Peyer's patch (tissue), 4 donors: ENCODE measurements at regions not wholly inside any gene's neighbourhood (a gene's known extent, or its start where the extent isn't known, plus 50 kb on each side); places are given as distances from the start of the nearest gene placed in this dataset.

Experiments used
- DNase-seq, 3 donors: peaks; one replicate each; pipeline ENCODE4 v3.0.0-alpha.2; 2017 to 2019
- H3K27ac ChIP-seq, 4 donors: fragments of 200-600 bp; sonication (generic); one replicate each; pipeline ENCODE4 v1.5.1; 2016 to 2019
- H3K27me3 ChIP-seq, 2 donors: fragments of 200-600 bp; sonication (generic); one replicate each; pipeline ENCODE4 v1.5.1; 2019
- H3K36me3 ChIP-seq, 3 donors: fragments of 200-600 bp; sonication (generic); one replicate each; pipeline ENCODE4 v1.5.1; 2016 to 2019
- H3K4me1 ChIP-seq, 4 donors: fragments of 200-600 bp; sonication (generic); one replicate each; pipeline ENCODE4 v1.5.1; 2016 to 2019
- H3K4me3 ChIP-seq, 4 donors: fragments of 200-600 bp; sonication (generic); 1 replicate in 3 of 4; 2 replicates in 1 of 4; pipeline ENCODE4 v1.5.1; 2016 to 2019; ENCODE audit warnings: mild to moderate bottlenecking in 1 of 4
- H3K9me3 ChIP-seq, 4 donors: fragments of 200-600 bp; sonication (generic); one replicate each; pipeline ENCODE4 v1.5.1; 2016 to 2019; ENCODE audit warnings: mild to moderate bottlenecking in 1 of 4
- POLR2A ChIP-seq, 2 donors: fragments of 450-650 bp; IDR thresholded peaks; one replicate each; pipeline ENCODE4 v1.5.1; 2017; ENCODE audit warnings: antibody characterized with exemption in 2 of 2, mild to moderate bottlenecking in 2 of 2, moderate library complexity in 2 of 2
- TF ChIP-seq, protein P1 (sequence below), 6 experiments: fragments of 450-650 bp in 4 of 6; fragments of 200-600 bp in 2 of 6; sonication (generic) in 1 of 6; IDR thresholded peaks; one replicate each; pipeline ENCODE4 v1.5.1; 2017 to 2019; ENCODE audit warnings: antibody characterized with exemption in 6 of 6, mild to moderate bottlenecking in 3 of 6, moderate library complexity in 1 of 6

DNA sequence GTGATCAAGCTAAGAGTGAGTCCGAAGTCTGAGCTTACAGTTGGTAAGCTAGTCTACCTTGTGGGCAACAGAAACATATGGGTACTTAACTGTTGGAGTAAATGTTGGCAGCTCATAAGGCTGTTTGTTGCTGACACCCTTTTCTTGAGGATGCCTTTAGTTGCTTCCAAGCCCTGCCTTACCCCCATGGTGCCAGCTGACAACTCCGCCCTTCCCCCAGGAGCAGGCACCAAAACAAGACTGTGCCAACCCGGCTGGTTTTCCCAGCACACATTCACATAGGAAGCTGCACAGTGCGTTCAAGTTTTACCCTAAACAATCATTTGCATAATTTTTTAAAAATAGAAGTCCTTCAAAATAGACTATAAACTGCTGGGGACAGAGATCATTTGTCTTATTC is 150.2 kb upstream of the LMO4 start:
- H3K36me3 ChIP-seq: no peaks in the 10 kb centered on the region
- H3K27me3 ChIP-seq: no peaks in the 10 kb centered on the region
- H3K9me3 ChIP-seq: no peaks in the 10 kb centered on the region
- H3K27ac ChIP-seq: no peak overlapping the region
- no peak for DNase-seq
- no peak overlapping the region for H3K4me3 ChIP-seq
- no peak for TF ChIP-seq POLR2A (IDR thresholded peaks at IDR 0.05)
- TF ChIP-seq, protein P1, sequence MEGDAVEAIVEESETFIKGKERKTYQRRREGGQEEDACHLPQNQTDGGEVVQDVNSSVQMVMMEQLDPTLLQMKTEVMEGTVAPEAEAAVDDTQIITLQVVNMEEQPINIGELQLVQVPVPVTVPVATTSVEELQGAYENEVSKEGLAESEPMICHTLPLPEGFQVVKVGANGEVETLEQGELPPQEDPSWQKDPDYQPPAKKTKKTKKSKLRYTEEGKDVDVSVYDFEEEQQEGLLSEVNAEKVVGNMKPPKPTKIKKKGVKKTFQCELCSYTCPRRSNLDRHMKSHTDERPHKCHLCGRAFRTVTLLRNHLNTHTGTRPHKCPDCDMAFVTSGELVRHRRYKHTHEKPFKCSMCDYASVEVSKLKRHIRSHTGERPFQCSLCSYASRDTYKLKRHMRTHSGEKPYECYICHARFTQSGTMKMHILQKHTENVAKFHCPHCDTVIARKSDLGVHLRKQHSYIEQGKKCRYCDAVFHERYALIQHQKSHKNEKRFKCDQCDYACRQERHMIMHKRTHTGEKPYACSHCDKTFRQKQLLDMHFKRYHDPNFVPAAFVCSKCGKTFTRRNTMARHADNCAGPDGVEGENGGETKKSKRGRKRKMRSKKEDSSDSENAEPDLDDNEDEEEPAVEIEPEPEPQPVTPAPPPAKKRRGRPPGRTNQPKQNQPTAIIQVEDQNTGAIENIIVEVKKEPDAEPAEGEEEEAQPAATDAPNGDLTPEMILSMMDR (IDR thresholded peaks at IDR 0.05): no peak
- H3K4me1 ChIP-seq: no peaks in the 10 kb centered on the region

DNA sequence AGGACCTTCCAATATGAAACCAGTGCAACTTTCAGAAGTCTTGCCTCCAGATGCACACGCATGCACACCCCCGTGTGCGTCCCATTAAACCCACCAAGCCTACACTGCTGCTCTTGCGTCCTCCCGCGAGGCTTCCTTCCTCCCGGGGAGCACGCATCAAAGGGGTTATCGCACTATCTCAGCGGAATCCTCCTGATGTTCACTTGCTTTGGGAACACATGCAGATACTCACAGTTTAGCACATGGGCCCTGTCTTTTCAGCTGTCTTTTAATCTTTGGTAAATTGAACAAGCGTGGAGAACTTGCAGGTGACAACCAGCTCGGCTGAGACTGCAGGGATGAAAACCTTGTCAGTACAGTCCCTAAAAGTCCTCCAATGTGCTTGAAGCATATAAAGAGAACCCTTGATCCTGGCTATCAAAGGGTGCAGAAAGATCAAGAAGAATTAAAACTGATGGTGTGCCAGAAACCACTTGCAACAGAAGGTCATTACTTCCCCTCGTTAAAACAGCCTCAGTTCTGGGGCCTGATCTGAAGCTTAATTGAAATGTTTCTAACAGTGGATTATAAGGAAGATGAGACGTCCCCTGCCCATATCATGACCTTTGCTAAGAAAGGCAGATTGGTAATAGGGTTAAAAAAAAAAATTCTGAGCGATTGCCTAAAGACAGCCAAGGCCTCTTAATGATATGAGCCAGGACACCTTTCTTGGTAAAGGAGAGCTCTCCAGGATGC is 149.4 kb upstream of the LMO4 start:
- DNase-seq: no peak
- H3K4me3 ChIP-seq: no peak overlapping the region
- no peaks in the 10 kb centered on the region for H3K27me3 ChIP-seq

DNA sequence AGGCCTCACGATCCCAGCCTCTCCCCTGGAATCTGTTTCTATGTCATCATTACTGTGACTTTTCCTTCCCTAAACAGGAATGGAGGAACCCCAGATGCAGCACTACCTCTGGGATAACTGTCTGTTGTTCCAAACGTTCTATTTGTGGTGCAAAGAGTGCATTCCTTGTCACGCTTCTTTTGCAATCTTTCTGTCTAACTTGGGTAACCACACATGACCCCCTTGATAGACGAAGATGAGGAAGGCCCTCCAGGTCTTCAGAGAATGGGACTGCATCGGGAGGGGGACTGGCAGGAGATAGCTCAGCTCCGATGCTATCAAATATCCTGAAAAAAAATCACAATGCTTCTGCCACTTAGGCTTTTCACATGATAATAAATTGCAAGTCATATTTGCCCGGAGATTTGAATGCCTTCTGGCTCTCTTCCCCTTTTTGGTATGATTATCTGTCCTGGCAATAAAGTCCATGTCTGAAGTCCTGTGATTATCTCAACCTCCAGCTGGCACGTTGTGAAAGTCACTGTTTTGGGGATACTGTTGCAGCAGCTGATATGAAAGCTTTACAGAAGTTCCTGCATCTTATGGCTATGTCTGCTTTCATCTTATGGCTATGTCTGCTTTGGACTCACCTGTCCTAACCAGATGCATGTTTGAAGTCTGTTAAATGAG is 148.7 kb upstream of the LMO4 start:
- Histone ChIP-seq H3K27me3 (no peaks in the 10 kb centered on the region), H3K9me3 (no peaks in the 10 kb centered on the region), H3K4me3 (no peak overlapping the region), H3K4me1 (no peaks in the 10 kb centered on the region), H3K36me3 (no peaks in the 10 kb centered on the region), H3K27ac (no peak overlapping the region)
- DNase-seq: no peak
- TF ChIP-seq, protein P1 (IDR thresholded peaks at IDR 0.05): no peak
- TF ChIP-seq POLR2A (IDR thresholded peaks at IDR 0.05): no peak

More for the DNA sequence above, 149.4 kb upstream of the LMO4 start:
- Histone ChIP-seq H3K27ac (no peak overlapping the region), H3K9me3 (no peaks in the 10 kb centered on the region), H3K4me1 (no peaks in the 10 kb centered on the region), H3K36me3 (no peaks in the 10 kb centered on the region)
- TF ChIP-seq POLR2A (IDR thresholded peaks at IDR 0.05): no peak
- TF ChIP-seq, protein P1 (IDR thresholded peaks at IDR 0.05): no peak

DNA sequence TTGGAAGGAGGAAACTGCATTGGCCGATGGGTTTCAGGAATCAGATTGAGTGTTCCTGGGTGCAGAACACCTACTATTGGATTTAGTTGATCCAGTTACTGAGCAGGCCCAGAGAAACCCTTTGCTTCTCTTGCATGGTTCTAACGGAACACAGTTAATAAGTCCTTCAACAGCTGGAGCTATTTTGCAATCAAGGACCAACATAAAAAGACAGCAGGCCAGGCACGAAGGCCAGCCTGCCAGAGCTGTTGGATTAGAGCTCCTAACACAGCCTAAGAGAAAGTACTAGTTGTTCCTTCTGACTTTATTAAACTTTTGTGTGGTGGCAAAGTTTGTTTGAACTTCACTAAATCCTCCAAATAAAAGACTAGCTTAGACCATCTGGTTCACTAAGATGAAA is 148.0 kb upstream of the LMO4 start:
- no peak overlapping the region for H3K27ac ChIP-seq
- no peaks in the 10 kb centered on the region for H3K4me1 ChIP-seq
- H3K4me3 ChIP-seq: no peak overlapping the region
- TF ChIP-seq, protein P1 (IDR thresholded peaks at IDR 0.05): no peak
- no peak for TF ChIP-seq POLR2A (IDR thresholded peaks at IDR 0.05)
- H3K27me3 ChIP-seq: no peaks in the 10 kb centered on the region
- DNase-seq: no peak
- no peaks in the 10 kb centered on the region for H3K9me3 ChIP-seq
- H3K36me3 ChIP-seq: no peaks in the 10 kb centered on the region

DNA sequence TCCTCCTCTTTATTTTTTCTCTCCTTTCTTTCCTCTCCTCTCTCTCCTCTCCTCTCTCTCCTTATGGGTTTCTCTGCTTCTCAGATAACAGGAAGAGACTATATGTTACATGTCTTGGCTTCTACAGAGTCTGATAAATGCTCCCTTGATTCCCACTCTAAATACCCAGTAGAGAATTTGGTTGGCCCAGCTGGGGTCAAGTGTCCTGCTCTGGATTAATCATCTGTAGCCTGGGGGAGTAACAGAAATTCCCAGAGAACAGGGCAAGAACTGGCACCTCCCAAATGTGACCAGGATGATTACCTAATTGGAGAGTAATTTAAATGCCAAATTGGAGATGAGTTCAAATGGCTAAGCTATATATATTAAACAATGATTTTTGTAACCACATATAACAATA is 146.1 kb upstream of the LMO4 start:
- Histone ChIP-seq H3K4me3 (no peak overlapping the region), H3K27ac (no peak overlapping the region), H3K36me3 (no peaks in the 10 kb centered on the region), H3K27me3 (no peaks in the 10 kb centered on the region), H3K4me1 (no peaks in the 10 kb centered on the region), H3K9me3 (no peaks in the 10 kb centered on the region)
- DNase-seq: no peak
- TF ChIP-seq POLR2A (IDR thresholded peaks at IDR 0.05): no peak

DNA sequence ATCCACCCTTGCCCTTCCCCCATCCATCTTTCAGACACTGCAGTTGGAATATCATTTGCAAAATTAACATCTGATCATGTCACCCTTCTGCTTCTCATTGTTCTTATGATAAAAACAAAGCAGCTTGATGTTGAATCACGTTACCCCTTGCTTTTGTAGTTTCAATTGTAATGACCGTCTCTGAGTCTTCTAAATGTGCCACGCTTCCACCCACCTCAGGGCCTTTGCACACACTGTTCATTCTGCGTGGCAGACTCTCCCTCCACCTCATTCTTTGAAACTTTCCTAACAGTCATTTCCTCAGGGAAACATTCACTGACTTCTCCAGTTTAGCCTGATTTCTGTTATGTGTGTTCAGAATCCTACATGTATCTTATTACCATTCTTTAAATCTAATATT is 143.6 kb upstream of the LMO4 start:
- TF ChIP-seq POLR2A (IDR thresholded peaks at IDR 0.05): no peak
- TF ChIP-seq, protein P1 (IDR thresholded peaks at IDR 0.05): no peak
- Histone ChIP-seq H3K27me3 (no peaks in the 10 kb centered on the region), H3K4me3 (no peak overlapping the region), H3K4me1 (no peaks in the 10 kb centered on the region), H3K36me3 (no peaks in the 10 kb centered on the region), H3K9me3 (no peaks in the 10 kb centered on the region), H3K27ac (no peak overlapping the region)
- DNase-seq: no peak
